Liver (tissue), 8 donors: ENCODE measurements at regions not wholly inside any gene's neighbourhood (a gene's known extent, or its start where the extent isn't known, plus 50 kb on each side); places are given as distances from the start of the nearest gene placed in this dataset.

Experiments
- DNase-seq: peaks from one replicate; pipeline ENCODE4 v3.0.0-alpha.2; 2017; ENCODE audit warnings: low spot score
- H3K27ac ChIP-seq, 2 donors: one replicate each; pipeline ENCODE4 v1.7.0; 2013; ENCODE audit warnings: inconsistent platforms in 2 of 2, low read length in 2 of 2, control low read depth in 1 of 2, low read depth in 1 of 2, mild to moderate bottlenecking in 1 of 2
- H3K27me3 ChIP-seq, 4 donors: one replicate each; pipeline versions ENCODE4 v1.6.1 to v1.7.0; 2013; ENCODE audit warnings: low read length in 3 of 4, inconsistent platforms in 1 of 4, mild to moderate bottlenecking in 1 of 4, moderate library complexity in 1 of 4; ENCODE audit not compliant: control insufficient read depth in 4 of 4, insufficient read depth in 4 of 4
- H3K36me3 ChIP-seq, 4 donors: one replicate each; pipeline versions ENCODE4 v1.6.1 to v1.7.0; 2013; ENCODE audit warnings: low read length in 3 of 4, mild to moderate bottlenecking in 3 of 4, low read depth in 1 of 4, moderate library complexity in 1 of 4; ENCODE audit not compliant: control insufficient read depth in 4 of 4, insufficient read depth in 3 of 4
- H3K4me1 ChIP-seq, 4 donors: one replicate each; pipeline versions ENCODE4 v1.6.1 to v1.7.0; 2013; ENCODE audit warnings: low read length in 3 of 4, mild to moderate bottlenecking in 3 of 4, moderate library complexity in 1 of 4; ENCODE audit not compliant: control insufficient read depth in 4 of 4, insufficient read depth in 4 of 4
- H3K4me3 ChIP-seq, 3 donors: one replicate each; pipeline versions ENCODE4 v1.6.1 to v1.7.0; 2013; ENCODE audit warnings: low read length in 3 of 3, control low read depth in 1 of 3, low read depth in 1 of 3, mild to moderate bottlenecking in 1 of 3
- H3K9ac ChIP-seq, 2 donors: one replicate each; pipeline ENCODE4 v1.7.0; 2013; ENCODE audit warnings: low read length in 2 of 2, mild to moderate bottlenecking in 2 of 2, moderate library complexity in 2 of 2, control low read depth in 1 of 2, low read depth in 1 of 2
- H3K9me3 ChIP-seq, 4 donors: one replicate each; pipeline versions ENCODE4 v1.6.1 to v1.7.0; 2013; ENCODE audit warnings: low read length in 3 of 4; ENCODE audit not compliant: control insufficient read depth in 4 of 4
- EGR1 ChIP-seq, 2 donors: IDR thresholded peaks; 2 replicates each; pipeline ENCODE4 v1.6.1; 2016 to 2018; ENCODE audit warnings: antibody characterized with exemption in 2 of 2, low read depth in 2 of 2
- FOXA1 ChIP-seq: IDR thresholded peaks from 2 replicates; pipeline ENCODE4 v1.6.1; 2016; ENCODE audit warnings: antibody characterized with exemption
- FOXA2 ChIP-seq: IDR thresholded peaks from 2 replicates; pipeline ENCODE4 v1.6.1; 2016; ENCODE audit warnings: antibody characterized with exemption
- GABPA ChIP-seq, 2 donors: IDR thresholded peaks in 1 of 2; conservative IDR thresholded peaks in 1 of 2; 2 replicates each; pipeline ENCODE4 v1.6.1; 2016; ENCODE audit warnings: antibody characterized with exemption in 2 of 2, mild to moderate bottlenecking in 1 of 2, moderate library complexity in 1 of 2
- HNF4A ChIP-seq, 2 donors: conservative IDR thresholded peaks; 2 replicates each; pipeline ENCODE4 v1.6.1; 2016; ENCODE audit warnings: antibody characterized with exemption in 2 of 2, mild to moderate bottlenecking in 2 of 2
- HNF4G ChIP-seq: IDR thresholded peaks from 2 replicates; pipeline ENCODE4 v1.6.1; 2016; ENCODE audit warnings: antibody characterized with exemption
- JUND ChIP-seq, 2 donors: IDR thresholded peaks; 2 replicates each; pipeline ENCODE4 v1.6.1; 2016; ENCODE audit warnings: antibody characterized with exemption in 2 of 2
- NR2F2 ChIP-seq: IDR thresholded peaks from 2 replicates; pipeline ENCODE4 v1.6.1; 2016; ENCODE audit warnings: antibody characterized with exemption
- RAD21 ChIP-seq, 2 donors: IDR thresholded peaks; 2 replicates each; pipeline ENCODE4 v1.6.1; 2016; ENCODE audit warnings: antibody characterized with exemption in 2 of 2, mild to moderate bottlenecking in 2 of 2
- RXRA ChIP-seq, 2 donors: IDR thresholded peaks; 2 replicates each; pipeline ENCODE4 v1.6.1; 2017 to 2018; ENCODE audit warnings: antibody characterized with exemption in 2 of 2, mild to moderate bottlenecking in 1 of 2
- SP1 ChIP-seq: IDR thresholded peaks from 2 replicates; pipeline ENCODE4 v1.6.1; 2018; ENCODE audit warnings: antibody characterized with exemption, mild to moderate bottlenecking
- TAF1 ChIP-seq: conservative IDR thresholded peaks from 2 replicates; pipeline ENCODE4 v1.6.1; 2016; ENCODE audit warnings: antibody characterized with exemption, mild to moderate bottlenecking
- YY1 ChIP-seq: IDR thresholded peaks from 2 replicates; pipeline ENCODE4 v1.6.1; 2016; ENCODE audit warnings: antibody characterized with exemption, mild to moderate bottlenecking
- WGBS: extraction: QIAGEN DNeasy Blood & Tissue Kit; methylation state at CpG from one replicate; pipeline ENCODE4 v1.1.7; 2013; 5-methylcytosine and 5-hydroxymethylcytosine counted together
- TF ChIP-seq, protein P1 (sequence below): fragments of 150-350 bp; IDR thresholded peaks from 2 replicates; pipeline ENCODE4 v1.5.1; 2017; ENCODE audit warnings: improper control_type of control experiment, low read depth, low read length; ENCODE audit not compliant: missing input control
- TF ChIP-seq, protein P2 (sequence below): IDR thresholded peaks from 2 replicates; pipeline ENCODE4 v1.6.1; 2016; ENCODE audit warnings: antibody characterized with exemption
- TF ChIP-seq, protein P3 (sequence below): IDR thresholded peaks from 2 replicates; pipeline ENCODE4 v1.6.1; 2016; ENCODE audit warnings: antibody characterized with exemption
- TF ChIP-seq, protein P4 (sequence below): IDR thresholded peaks from 2 replicates; pipeline ENCODE4 v1.6.1; 2016; ENCODE audit warnings: antibody characterized with exemption, mild to moderate bottlenecking
- TF ChIP-seq, protein P5 (sequence below): IDR thresholded peaks from 2 replicates; pipeline ENCODE4 v1.6.1; 2016; ENCODE audit warnings: antibody characterized with exemption
- donor health status: healthy.
- donor health status: healthy.
- donor health status: healthy.
- donor health status: healthy.
- donor health status: healthy.

DNA sequence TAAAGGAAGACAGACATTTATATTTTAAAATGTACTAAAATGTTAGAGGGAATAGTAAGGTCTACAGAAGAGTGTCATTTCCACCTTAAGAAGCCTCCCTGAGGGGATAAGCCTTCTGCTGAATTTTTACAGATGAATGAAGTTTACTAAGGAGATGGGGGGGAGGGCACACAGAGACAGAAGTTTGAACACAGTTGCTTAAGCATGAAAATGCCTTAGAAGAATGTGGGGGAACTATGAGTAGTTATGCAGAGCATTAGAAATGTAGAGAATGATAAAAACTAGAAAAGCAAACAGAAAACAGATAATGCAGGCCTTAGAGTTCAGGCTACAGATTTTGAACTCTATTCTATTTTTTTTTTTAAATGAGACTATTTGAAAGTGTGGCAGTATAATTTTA, 232.2 kb upstream of the VLDLR start:
- H3K27me3 ChIP-seq: no peaks in the 10 kb centered on the region
- TF ChIP-seq, protein P1, sequence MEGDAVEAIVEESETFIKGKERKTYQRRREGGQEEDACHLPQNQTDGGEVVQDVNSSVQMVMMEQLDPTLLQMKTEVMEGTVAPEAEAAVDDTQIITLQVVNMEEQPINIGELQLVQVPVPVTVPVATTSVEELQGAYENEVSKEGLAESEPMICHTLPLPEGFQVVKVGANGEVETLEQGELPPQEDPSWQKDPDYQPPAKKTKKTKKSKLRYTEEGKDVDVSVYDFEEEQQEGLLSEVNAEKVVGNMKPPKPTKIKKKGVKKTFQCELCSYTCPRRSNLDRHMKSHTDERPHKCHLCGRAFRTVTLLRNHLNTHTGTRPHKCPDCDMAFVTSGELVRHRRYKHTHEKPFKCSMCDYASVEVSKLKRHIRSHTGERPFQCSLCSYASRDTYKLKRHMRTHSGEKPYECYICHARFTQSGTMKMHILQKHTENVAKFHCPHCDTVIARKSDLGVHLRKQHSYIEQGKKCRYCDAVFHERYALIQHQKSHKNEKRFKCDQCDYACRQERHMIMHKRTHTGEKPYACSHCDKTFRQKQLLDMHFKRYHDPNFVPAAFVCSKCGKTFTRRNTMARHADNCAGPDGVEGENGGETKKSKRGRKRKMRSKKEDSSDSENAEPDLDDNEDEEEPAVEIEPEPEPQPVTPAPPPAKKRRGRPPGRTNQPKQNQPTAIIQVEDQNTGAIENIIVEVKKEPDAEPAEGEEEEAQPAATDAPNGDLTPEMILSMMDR: no peak
- TF ChIP-seq, protein P2, sequence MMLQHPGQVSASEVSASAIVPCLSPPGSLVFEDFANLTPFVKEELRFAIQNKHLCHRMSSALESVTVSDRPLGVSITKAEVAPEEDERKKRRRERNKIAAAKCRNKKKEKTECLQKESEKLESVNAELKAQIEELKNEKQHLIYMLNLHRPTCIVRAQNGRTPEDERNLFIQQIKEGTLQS: no peak
- TF ChIP-seq SP1: no peak
- TF ChIP-seq RAD21 (IDR thresholded peaks at IDR 0.05): no peak
- TF ChIP-seq TAF1: no peak
- no peak for TF ChIP-seq HNF4G
- TF ChIP-seq, protein P3, sequence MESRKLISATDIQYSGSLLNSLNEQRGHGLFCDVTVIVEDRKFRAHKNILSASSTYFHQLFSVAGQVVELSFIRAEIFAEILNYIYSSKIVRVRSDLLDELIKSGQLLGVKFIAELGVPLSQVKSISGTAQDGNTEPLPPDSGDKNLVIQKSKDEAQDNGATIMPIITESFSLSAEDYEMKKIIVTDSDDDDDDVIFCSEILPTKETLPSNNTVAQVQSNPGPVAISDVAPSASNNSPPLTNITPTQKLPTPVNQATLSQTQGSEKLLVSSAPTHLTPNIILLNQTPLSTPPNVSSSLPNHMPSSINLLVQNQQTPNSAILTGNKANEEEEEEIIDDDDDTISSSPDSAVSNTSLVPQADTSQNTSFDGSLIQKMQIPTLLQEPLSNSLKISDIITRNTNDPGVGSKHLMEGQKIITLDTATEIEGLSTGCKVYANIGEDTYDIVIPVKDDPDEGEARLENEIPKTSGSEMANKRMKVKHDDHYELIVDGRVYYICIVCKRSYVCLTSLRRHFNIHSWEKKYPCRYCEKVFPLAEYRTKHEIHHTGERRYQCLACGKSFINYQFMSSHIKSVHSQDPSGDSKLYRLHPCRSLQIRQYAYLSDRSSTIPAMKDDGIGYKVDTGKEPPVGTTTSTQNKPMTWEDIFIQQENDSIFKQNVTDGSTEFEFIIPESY: no peak
- no peak for TF ChIP-seq NR2F2
- TF ChIP-seq, protein P4, sequence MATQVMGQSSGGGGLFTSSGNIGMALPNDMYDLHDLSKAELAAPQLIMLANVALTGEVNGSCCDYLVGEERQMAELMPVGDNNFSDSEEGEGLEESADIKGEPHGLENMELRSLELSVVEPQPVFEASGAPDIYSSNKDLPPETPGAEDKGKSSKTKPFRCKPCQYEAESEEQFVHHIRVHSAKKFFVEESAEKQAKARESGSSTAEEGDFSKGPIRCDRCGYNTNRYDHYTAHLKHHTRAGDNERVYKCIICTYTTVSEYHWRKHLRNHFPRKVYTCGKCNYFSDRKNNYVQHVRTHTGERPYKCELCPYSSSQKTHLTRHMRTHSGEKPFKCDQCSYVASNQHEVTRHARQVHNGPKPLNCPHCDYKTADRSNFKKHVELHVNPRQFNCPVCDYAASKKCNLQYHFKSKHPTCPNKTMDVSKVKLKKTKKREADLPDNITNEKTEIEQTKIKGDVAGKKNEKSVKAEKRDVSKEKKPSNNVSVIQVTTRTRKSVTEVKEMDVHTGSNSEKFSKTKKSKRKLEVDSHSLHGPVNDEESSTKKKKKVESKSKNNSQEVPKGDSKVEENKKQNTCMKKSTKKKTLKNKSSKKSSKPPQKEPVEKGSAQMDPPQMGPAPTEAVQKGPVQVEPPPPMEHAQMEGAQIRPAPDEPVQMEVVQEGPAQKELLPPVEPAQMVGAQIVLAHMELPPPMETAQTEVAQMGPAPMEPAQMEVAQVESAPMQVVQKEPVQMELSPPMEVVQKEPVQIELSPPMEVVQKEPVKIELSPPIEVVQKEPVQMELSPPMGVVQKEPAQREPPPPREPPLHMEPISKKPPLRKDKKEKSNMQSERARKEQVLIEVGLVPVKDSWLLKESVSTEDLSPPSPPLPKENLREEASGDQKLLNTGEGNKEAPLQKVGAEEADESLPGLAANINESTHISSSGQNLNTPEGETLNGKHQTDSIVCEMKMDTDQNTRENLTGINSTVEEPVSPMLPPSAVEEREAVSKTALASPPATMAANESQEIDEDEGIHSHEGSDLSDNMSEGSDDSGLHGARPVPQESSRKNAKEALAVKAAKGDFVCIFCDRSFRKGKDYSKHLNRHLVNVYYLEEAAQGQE: no peak
- TF ChIP-seq, protein P5, sequence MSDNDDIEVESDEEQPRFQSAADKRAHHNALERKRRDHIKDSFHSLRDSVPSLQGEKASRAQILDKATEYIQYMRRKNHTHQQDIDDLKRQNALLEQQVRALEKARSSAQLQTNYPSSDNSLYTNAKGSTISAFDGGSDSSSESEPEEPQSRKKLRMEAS: no peak
- no peak for TF ChIP-seq YY1
- DNase-seq: no peak

DNA sequence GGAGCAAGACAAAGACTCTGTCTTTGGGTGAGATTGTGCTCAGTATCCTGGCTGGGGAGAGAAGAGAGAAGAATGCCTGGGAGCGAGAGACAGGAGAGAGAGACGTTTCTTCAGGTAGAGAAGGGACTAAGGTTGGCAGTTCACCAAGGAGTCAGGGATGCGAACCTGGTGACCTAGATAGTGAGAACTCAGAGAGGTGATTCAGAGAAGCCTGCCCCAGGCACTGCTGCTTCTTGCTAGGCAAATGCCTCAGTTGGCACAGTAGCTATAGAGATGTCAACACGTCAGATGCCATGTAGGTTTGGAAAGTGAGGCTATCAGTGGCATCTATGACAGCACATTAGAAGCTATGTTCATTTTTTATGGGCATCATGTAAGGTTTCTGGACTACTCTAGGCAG, 231.6 kb upstream of the VLDLR start:
- no peak overlapping the region for H3K9ac ChIP-seq
- no peaks in the 10 kb centered on the region for H3K36me3 ChIP-seq
- H3K27ac ChIP-seq: no peak overlapping the region
- DNase-seq: no peak
- no peak overlapping the region for H3K4me3 ChIP-seq
- no peaks in the 10 kb centered on the region for H3K27me3 ChIP-seq
- no peaks in the 10 kb centered on the region for H3K9me3 ChIP-seq
- no peaks in the 10 kb centered on the region for H3K4me1 ChIP-seq
- 89% methylated on average over 4 of the region's 4 CpGs for WGBS
- TF ChIP-seq, protein P1: no peak
- TF ChIP-seq RXRA (IDR thresholded peaks at IDR 0.05) (no peak), GABPA (IDR thresholded peaks at IDR 0.05 in 1 of 2, conservative IDR thresholded peaks at IDR 0.05 in 1 of 2) (no peak), YY1 (no peak), HNF4A (conservative IDR thresholded peaks at IDR 0.05) (no peak), HNF4G (no peak), NR2F2 (no peak), JUND (IDR thresholded peaks at IDR 0.05) (no peak), FOXA2 (no peak), EGR1 (IDR thresholded peaks at IDR 0.05; ENCODE audit: low read depth in 2 of 2) (no peak), FOXA1 (no peak), RAD21 (IDR thresholded peaks at IDR 0.05) (no peak)
- TF ChIP-seq, protein P4: no peak
- TF ChIP-seq, protein P5: no peak
- TF ChIP-seq, protein P2: no peak

More for the DNA sequence above, 232.2 kb upstream of the VLDLR start:
- Histone ChIP-seq H3K27ac (no peak overlapping the region), H3K36me3 (no peaks in the 10 kb centered on the region), H3K4me1 (no peaks in the 10 kb centered on the region), H3K9me3 (no peaks in the 10 kb centered on the region), H3K9ac (no peak overlapping the region), H3K4me3 (no peak overlapping the region)
